LNCaP clone FGC (cell line): ENCODE measurements at regions not wholly inside any gene's neighbourhood (a gene's known extent, or its start where the extent isn't known, plus 50 kb on each side); places are given as distances from the start of the nearest gene placed in this dataset.

Source experiments
- DNase-seq: peaks from one replicate; pipeline ENCODE4 v3.0.0-alpha.2; 2011; ENCODE audit warnings: low read depth
- H3K4me3 ChIP-seq: 2 replicates; pipeline ENCODE4 v1.5.1; 2011; ENCODE audit warnings: mild to moderate bottlenecking, low read depth, low read length, control low read depth
- CTCF ChIP-seq: IDR thresholded peaks from 2 replicates; pipeline ENCODE4 v1.5.1; 2012; ENCODE audit warnings: mild to moderate bottlenecking; ENCODE audit not compliant: control insufficient read depth, insufficient read depth; ENCODE audit errors: extremely low read depth

DNA sequence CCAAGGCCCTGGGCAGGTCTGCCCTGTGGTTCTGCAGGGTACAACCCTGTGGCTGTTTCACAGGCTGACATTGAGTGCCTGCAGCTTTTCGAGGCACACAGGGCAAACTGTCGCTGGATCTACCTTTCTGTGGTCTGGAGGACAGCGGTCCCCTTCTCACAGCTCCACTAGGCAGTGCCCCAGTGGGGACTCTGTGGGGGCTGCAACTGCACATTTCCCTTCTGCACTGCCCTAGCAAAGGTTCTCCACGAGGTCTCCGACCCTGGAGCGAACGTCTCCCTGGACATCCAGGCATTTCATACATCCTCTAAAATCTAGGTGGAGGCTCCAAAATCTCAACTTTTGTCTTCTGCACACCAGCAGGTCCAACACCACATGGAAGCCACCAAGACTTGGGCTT lies 1645.2 kb upstream of the CDH6 start:
- no peak for DNase-seq
- no peak overlapping the region for H3K4me3 ChIP-seq
- no peak for TF ChIP-seq CTCF

GRCh38 chr5:29547236-29547865 lies 1646.1 kb upstream of the CDH6 start:
- DNase-seq = no peak
- no peak for TF ChIP-seq CTCF
- no peak overlapping the region for H3K4me3 ChIP-seq

GRCh38 chr5:29543501-29543900 lies 1650.0 kb upstream of the CDH6 start:
- H3K4me3 ChIP-seq = no peak overlapping the region
- TF ChIP-seq CTCF = no peak
- DNase-seq = no peak

- H3K4me3 ChIP-seq = no peak overlapping the region
- DNase-seq = no peak
- TF ChIP-seq CTCF = no peak
Measured at GRCh38 chr5:29524227-29524626, 1669.3 kb upstream of the CDH6 start.

- TF ChIP-seq CTCF = no peak
- H3K4me3 ChIP-seq = no peak overlapping the region
- no peak for DNase-seq
Measured at GRCh38 chr5:29518176-29518575, 1675.3 kb upstream of the CDH6 start.

DNA sequence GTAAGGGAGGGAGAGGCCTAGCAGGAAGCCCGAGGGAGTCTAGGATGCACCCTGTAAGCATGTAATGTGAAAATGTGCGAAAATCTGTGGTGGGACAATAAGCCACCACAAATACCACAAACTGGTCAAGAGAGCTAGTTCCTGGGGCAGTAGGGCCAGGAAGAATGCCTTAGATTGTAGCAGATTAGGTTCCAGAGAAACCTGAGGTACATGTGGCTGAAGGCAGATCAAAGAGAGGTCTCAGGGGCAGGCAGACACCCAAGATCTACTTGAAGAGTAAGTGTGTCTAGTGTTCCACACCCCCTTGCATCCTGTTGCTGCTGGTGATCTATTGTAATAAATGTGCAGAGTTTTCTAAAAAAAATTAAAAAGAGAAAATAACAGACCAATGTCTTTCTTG lies 1677.3 kb upstream of the CDH6 start:
- H3K4me3 ChIP-seq = no peak overlapping the region
- no peak for DNase-seq
- TF ChIP-seq CTCF = no peak

GRCh38 chr5:29508131-29508530 lies 1685.4 kb upstream of the CDH6 start:
- no peak for DNase-seq
- no peak overlapping the region for H3K4me3 ChIP-seq
- TF ChIP-seq CTCF = no peak
